H1 (cell line): ENCODE measurements at regions not wholly inside any gene's neighbourhood (a gene's known extent, or its start where the extent isn't known, plus 50 kb on each side); places are given as distances from the start of the nearest gene placed in this dataset.

Experiments used
- ATF3 ChIP-seq: IDR thresholded peaks from 2 replicates; pipeline ENCODE4 v1.6.1; 2011; ENCODE audit warnings: low read depth, mild to moderate bottlenecking, low read length; ENCODE audit not compliant: insufficient read depth
- CHD1 ChIP-seq: IDR thresholded peaks from 2 replicates; pipeline ENCODE4 v1.6.1; 2012; ENCODE audit warnings: low read depth, low read length, improper control_type of control experiment
- EP300 ChIP-seq, 2 experiments: IDR thresholded peaks; 1 replicate in 1 of 2; 2 replicates in 1 of 2; pipeline ENCODE4 v1.6.1; 2011 to 2012; ENCODE audit warnings: low read depth in 2 of 2, low read length in 2 of 2, mild to moderate bottlenecking in 2 of 2, borderline replicate concordance in 1 of 2, inconsistent platforms in 1 of 2, moderate library complexity in 1 of 2
- EZH2 ChIP-seq: fragments of 200-600 bp; sonication (generic); IDR thresholded peaks from 2 replicates; pipeline ENCODE4 v1.7.1; 2012; ENCODE audit warnings: low read depth, mild to moderate bottlenecking, moderate library complexity, low read length, inconsistent platforms; ENCODE audit not compliant: severe bottlenecking
- KDM5A ChIP-seq: fragments of 200-600 bp; IDR thresholded peaks from 2 replicates; pipeline ENCODE4 v1.7.1; 2012; ENCODE audit warnings: mild to moderate bottlenecking, low read length, inconsistent platforms, mixed read lengths
- MAFK ChIP-seq: IDR thresholded peaks from 2 replicates; pipeline ENCODE4 v1.6.1; 2012; ENCODE audit warnings: low read depth, mild to moderate bottlenecking, improper control_type of control experiment, low read length
- PHF8 ChIP-seq: fragments of 200-600 bp; sonication (generic); conservative IDR thresholded peaks from 2 replicates; pipeline ENCODE4 v1.7.1; 2012; ENCODE audit warnings: low read depth, mild to moderate bottlenecking, inconsistent platforms, low read length, moderate library complexity
- POLR2A ChIP-seq, 2 experiments: IDR thresholded peaks; 1 replicate in 1 of 2; 2 replicates in 1 of 2; pipeline ENCODE4 v1.6.1; 2011; ENCODE audit warnings: low read depth in 2 of 2, low read length in 2 of 2, mild to moderate bottlenecking in 2 of 2; ENCODE audit errors: control extremely low read depth in 1 of 2
- SP1 ChIP-seq: IDR thresholded peaks from 2 replicates; pipeline ENCODE4 v1.6.1; 2011; ENCODE audit warnings: low read depth, low read length
- TBP ChIP-seq: IDR thresholded peaks from 2 replicates; pipeline ENCODE4 v1.6.1; 2011; ENCODE audit warnings: low read depth, low read length, improper control_type of control experiment
- ZNF274 ChIP-seq: IDR thresholded peaks from 2 replicates; pipeline ENCODE4 v1.7.0; 2012; ENCODE audit warnings: low read length, borderline replicate concordance; ENCODE audit errors: extremely low read depth
- TF ChIP-seq, protein P1 (sequence below), 3 experiments: IDR thresholded peaks; 1 replicate in 2 of 3; 2 replicates in 1 of 3; pipeline versions ENCODE4 v1.5.1 to v1.6.1; 2011; ENCODE audit warnings: low read length in 3 of 3, mild to moderate bottlenecking in 3 of 3, inconsistent platforms in 2 of 3, low read depth in 1 of 3, moderate library complexity in 1 of 3; ENCODE audit not compliant: insufficient read depth in 1 of 3; ENCODE audit errors: control extremely low read depth in 1 of 3

DNA sequence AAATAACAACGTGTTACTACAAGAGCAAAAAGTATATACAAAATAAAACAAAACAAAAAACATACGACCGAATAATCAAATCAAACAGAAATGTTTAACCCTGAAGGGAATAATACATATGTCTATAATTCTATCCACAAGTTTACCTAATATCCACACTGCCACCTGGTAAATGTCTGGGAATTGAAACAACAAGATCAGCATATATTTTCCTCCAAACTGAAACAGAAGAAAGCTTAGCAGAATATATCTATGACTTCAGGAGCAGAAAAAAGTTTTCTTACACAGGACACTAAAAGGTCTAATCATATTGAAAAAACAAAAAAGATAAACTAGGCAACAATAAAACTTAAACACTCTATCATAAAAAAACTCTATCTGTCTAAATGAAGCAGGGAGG, 404.0 kb downstream of the CDH11 start:
- TF ChIP-seq EP300 (IDR thresholded peaks at IDR 0.05; ENCODE audit: borderline replicate concordance in 1 of 2, low read depth in 2 of 2, low read length in 2 of 2) (no peak), TBP (no peak), KDM5A (no peak), ZNF274 (no peak), SP1 (no peak), MAFK (no peak), EZH2 (no peak), PHF8 (no peak), POLR2A (IDR thresholded peaks at IDR 0.05; ENCODE audit: control extremely low read depth in 1 of 2, low read depth in 2 of 2, low read length in 2 of 2) (no peak), CHD1 (no peak), ATF3 (no peak)
- TF ChIP-seq, protein P1, sequence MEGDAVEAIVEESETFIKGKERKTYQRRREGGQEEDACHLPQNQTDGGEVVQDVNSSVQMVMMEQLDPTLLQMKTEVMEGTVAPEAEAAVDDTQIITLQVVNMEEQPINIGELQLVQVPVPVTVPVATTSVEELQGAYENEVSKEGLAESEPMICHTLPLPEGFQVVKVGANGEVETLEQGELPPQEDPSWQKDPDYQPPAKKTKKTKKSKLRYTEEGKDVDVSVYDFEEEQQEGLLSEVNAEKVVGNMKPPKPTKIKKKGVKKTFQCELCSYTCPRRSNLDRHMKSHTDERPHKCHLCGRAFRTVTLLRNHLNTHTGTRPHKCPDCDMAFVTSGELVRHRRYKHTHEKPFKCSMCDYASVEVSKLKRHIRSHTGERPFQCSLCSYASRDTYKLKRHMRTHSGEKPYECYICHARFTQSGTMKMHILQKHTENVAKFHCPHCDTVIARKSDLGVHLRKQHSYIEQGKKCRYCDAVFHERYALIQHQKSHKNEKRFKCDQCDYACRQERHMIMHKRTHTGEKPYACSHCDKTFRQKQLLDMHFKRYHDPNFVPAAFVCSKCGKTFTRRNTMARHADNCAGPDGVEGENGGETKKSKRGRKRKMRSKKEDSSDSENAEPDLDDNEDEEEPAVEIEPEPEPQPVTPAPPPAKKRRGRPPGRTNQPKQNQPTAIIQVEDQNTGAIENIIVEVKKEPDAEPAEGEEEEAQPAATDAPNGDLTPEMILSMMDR (IDR thresholded peaks at IDR 0.05; ENCODE audit: control extremely low read depth in 1 of 3, insufficient read depth in 1 of 3, low read depth in 1 of 3, low read length in 3 of 3), result no peak
